CD4-positive, alpha-beta T cell treated with Interleukin-15 for 4 hours (primary cell): ENCODE measurements at regions not wholly inside any gene's neighbourhood (a gene's known extent, or its start where the extent isn't known, plus 50 kb on each side); places are given as distances from the start of the nearest gene placed in this dataset.

Source experiments
- DNase-seq: peaks from one replicate; pipeline ENCODE4 v3.0.0-alpha.2; 2020; ENCODE audit warnings: low spot score

DNA sequence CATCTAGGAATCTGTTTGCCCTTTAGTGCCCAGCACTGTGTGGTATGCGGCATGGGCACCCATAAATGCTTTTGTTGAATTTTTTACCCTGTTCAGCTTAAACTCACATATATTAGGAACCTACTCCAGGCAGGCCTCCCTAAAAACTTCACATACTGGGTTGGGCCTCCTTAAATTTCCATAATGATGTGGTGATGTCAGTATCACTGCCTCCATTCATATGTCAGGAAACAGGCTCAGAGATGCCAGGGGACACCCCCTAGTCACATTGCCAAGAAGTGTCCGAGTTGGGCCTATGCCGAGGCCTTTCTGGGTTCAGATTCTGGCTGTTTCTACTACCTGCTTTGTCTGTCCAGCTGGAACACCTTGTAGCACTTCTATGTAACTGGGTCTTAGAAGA lies 55.7 kb upstream of the RUNX3 start:
- no peak for DNase-seq

DNA sequence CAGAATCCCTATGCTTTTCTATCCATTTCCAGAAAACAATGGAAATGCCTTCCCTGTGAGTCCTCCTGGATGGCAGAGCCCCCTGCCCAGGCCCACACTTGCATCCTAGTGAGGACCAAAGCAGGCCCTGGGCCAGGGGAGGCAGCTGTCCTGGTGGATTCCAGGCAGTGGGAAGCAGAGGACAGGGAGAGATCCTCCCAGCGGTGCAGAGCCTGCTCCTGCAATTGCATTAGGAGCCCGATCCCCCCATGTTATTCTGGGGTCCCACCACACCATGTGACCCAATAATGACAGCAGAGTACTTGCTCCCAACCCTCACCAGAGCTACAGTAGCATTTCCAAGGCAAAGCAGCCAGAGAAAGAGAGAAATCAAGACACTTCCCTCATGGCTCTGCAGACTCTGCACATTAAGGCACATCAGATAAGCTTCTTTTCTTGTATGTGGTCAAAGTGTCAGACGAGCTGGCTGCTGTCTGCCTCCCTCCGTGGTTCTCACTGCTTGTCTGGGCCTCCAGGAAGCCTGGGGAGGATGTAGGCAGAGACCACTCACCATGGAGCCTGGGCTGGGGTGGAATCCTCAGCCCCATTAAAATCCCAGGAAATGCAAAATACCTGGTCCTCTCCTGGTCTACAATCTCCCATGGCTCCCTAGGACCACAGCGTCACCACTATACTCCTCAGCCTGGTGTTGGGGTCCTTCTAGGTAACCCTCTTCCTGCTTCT lies 54.9 kb upstream of the RUNX3 start:
- DNase-seq = peak; percentile 68

DNA sequence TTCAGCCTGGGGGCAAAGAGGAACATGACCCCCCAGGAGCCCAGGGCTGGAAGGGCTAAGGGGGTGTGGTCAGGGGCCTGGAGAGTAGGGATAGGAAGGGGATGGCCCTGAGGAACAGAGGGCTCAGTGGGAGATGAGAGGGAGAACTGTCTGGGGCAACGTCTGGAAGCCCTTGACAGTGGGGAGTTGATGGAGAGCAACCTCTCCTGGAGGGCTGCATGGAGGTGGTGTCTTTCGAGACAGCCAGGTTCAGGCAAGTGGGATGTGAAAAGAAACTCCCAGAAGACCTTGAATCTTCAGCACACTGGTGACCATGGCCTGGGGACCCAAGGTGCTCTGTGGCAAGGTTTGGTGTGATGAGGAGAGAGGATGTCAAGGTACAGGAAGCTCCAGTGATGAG lies 54.2 kb upstream of the RUNX3 start:
- no peak for DNase-seq

DNA sequence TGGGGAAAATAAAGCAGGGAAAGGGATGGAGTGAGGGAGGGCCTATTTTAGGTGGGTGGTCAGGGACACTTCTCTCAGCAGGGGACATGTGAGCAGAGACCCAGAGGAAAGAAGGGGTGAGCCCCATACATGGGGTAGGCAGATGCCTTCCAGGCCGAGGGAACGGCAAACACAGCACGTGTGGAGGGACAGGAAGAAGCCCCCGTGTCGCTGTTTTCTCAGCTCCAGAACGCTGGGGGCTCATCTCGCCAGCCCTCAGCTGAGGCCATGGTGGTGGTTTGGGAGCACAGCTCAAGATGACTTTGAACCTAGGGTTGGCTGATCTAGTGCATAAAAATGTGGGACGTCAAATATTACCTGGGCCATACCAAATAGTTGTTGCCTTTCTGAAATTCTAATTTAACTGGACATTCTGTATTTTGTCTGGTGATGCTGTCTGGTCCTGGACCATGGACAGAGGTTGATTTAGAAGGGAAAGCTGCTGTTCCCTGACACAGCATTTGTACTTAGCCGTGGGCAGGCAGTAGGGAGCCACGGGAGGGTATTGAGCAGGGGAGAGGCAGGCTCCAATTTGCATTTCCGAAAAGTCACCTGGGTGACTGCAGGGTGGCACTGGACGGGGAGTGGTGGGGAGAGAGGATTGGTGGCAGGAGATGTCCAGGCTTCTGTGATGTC lies 53.1 kb upstream of the RUNX3 start:
- no peak for DNase-seq

DNA sequence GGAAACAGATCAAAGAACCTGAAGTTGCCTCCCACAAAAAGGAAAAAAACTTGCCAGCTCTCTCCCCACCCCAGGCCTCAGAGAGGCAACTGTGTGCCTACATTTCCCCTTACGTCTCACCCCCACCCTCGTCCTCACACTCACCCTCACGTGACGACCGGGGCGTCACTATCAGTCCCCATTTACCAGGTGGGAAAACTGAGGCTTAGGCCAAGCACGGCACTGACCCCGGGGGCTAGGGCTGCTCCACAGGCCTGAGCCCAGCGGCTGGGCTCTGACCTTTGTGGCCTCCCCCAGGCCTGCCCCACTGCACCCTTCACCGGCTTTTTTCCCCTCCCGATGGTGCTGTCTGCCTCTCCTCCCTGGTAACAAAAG lies 51.5 kb upstream of the RUNX3 start:
- DNase-seq = peak; percentile 44

DNA sequence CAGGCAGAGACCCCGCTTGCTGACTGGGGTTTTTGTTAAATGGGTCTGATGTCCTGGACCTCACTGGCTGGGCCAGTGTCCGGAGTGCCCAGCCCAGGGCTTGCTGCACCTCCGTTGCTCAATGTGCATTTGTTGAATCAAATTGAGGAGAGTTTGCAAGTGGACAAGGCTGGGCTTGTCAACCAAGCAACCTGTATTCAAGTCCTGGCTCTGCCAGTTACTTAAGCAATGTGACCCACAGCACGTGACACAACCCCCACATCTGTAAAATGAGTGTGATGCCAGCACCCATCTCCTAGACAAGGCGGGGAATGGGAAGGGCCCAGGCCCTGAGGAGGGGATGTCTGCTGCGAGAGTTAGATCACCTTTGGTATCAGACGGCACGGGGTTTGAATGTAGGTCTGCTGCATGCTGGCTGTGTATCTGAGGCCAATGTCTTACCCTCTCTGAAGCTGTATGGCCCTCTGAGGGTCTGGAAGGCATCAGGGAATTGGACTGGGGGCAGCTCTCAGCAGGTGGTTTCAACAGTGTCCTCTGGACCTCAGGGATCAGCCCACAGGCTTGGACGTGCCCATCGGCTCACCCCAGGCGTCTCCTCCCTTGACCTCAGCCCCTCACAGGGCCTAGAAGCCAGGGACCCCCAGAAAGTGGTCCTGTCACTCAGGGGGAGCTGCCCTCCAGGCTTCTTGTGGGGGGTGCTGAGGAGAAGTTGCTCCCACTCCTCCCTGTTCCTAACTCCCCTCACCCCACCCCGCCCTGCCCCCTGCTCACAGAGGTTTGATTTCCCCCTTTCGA lies 51.0 kb upstream of the RUNX3 start:
- DNase-seq = no peak
